IMR-90 (cell line): ENCODE measurements at regions not wholly inside any gene's neighbourhood (a gene's known extent, or its start where the extent isn't known, plus 50 kb on each side); places are given as distances from the start of the nearest gene placed in this dataset.

Experiments
- BHLHE40 ChIP-seq: fragments of 150-350 bp; IDR thresholded peaks from 2 replicates; pipeline ENCODE4 v1.6.1; 2016; ENCODE audit warnings: mild to moderate bottlenecking, low read depth, low read length
- CEBPB ChIP-seq: IDR thresholded peaks from 2 replicates; pipeline ENCODE4 v1.6.1; 2012; ENCODE audit warnings: low read depth, low read length, improper control_type of control experiment
- CTCF ChIP-seq: conservative IDR thresholded peaks from 2 replicates; pipeline ENCODE4 v1.5.1; 2012; ENCODE audit warnings: mild to moderate bottlenecking, low read depth, low read length, improper control_type of control experiment
- ELK1 ChIP-seq: fragments of 150-350 bp; IDR thresholded peaks from 2 replicates; pipeline ENCODE4 v1.6.1; 2016; ENCODE audit warnings: low read depth, mild to moderate bottlenecking, low read length, moderate library complexity, borderline replicate concordance
- FOS ChIP-seq: fragments of 150-350 bp; IDR thresholded peaks from 2 replicates; pipeline ENCODE4 v1.6.1; 2016; ENCODE audit warnings: low read depth, low read length
- MAFK ChIP-seq: IDR thresholded peaks from 2 replicates; pipeline ENCODE4 v1.6.1; 2012; ENCODE audit warnings: low read depth, low read length, improper control_type of control experiment
- MAZ ChIP-seq: IDR thresholded peaks from 2 replicates; pipeline ENCODE4 v1.6.1; 2012; ENCODE audit warnings: low read depth, mild to moderate bottlenecking, low read length, improper control_type of control experiment, moderate library complexity, borderline replicate concordance
- NFE2L2 ChIP-seq: fragments of 150-350 bp; IDR thresholded peaks from 2 replicates; pipeline ENCODE4 v1.6.1; 2016; ENCODE audit warnings: low read depth, mild to moderate bottlenecking, low read length
- POLR2A ChIP-seq: IDR thresholded peaks from 2 replicates; pipeline ENCODE4 v1.6.1; 2012; ENCODE audit warnings: mild to moderate bottlenecking, low read depth, low read length
- RAD21 ChIP-seq: IDR thresholded peaks from 2 replicates; pipeline ENCODE4 v1.6.1; 2012; ENCODE audit warnings: low read length, improper control_type of control experiment
- RCOR1 ChIP-seq: IDR thresholded peaks from 2 replicates; pipeline ENCODE4 v1.6.1; 2012; ENCODE audit warnings: mild to moderate bottlenecking, low read length, improper control_type of control experiment; ENCODE audit not compliant: insufficient replicate concordance
- USF2 ChIP-seq: fragments of 150-350 bp; IDR thresholded peaks from 2 replicates; pipeline ENCODE4 v1.6.1; 2017; ENCODE audit warnings: mild to moderate bottlenecking, antibody characterized with exemption, low read length, low read depth

GRCh38 chr1:5768014-5768413, 224.2 kb downstream of the NPHP4 start:
- TF ChIP-seq RAD21 (no peak), FOS (no peak), CTCF (no peak), MAFK (no peak), USF2 (no peak), NFE2L2 (no peak), ELK1 (no peak), RCOR1 (no peak), MAZ (no peak), CEBPB (no peak), POLR2A (no peak), BHLHE40 (no peak)
